ENCODE measurements at regions not wholly inside any gene's neighbourhood (a gene's known extent, or its start where the extent isn't known, plus 50 kb on each side); places are given as distances from the start of the nearest gene placed in this dataset.

DNA sequence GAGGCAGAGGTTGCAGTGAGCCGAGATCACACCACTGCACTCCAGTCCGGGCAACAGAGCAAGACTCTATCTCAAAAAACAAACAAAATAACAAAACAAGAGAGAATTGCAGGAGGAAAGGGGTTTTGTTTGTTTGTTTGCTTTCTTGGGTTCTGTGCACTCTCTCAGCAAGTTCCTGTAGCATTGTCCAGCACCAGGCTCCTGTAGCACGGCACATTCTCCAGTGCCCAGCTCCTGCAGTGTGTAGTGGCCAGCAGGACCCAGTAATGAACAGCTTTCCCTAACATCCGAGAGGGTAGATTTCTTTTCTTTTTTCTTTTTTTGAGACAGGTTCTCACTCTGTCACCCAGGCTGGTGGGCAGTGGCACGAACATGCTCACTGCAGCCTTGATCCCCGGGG, 60.5 kb upstream of the USP9X start:
- Histone ChIP-seq H3K27ac (ENCODE audit: low read depth, low read length, poor library complexity, severe bottlenecking) (no peak overlapping the region), H3K9ac (ENCODE audit: low read length) (no peak overlapping the region), H3K9me3 (ENCODE audit: low read length) (no peaks in the 10 kb centered on the region)

DNA sequence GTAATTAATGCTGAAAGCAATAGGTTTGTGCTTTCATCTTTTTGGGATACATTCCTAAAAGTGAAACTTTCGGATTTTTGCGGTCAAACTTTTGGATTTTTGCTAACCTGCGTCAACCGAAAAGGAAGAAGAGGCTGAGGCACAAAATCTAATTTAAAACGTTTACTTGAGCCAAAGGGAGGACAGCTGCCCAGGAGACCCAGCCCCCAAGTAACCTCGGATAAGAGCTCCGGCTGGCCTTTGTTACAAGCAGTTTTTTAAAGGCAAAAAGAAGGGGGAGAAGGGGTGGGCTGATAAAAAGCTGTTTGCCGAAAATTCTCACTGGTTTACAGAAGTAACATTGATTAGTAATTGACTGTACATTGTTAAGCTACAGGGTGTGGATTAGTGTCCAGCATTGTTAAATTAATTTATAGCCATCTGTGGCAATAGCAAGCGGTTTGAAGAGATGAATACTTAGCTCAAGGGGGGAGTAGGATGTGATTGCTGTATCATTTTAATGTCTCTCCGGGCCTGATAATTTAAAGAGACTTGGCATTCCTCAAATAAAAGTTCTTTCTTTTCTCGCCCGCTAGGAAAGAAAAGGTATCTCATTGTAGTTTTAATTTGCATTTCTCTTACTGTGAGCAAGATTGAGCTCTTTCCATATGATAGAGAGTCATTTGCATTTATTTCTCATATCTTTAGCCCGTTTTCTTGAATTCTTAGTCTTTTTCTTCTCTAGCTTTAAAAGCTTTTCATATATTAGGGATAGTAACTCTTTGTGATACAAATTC, 59.1 kb upstream of the USP9X start:
- no peak for TF ChIP-seq EZH2 (IDR thresholded peaks at IDR 0.05; ENCODE audit: borderline replicate concordance, low read length)
- TF ChIP-seq, protein P1, sequence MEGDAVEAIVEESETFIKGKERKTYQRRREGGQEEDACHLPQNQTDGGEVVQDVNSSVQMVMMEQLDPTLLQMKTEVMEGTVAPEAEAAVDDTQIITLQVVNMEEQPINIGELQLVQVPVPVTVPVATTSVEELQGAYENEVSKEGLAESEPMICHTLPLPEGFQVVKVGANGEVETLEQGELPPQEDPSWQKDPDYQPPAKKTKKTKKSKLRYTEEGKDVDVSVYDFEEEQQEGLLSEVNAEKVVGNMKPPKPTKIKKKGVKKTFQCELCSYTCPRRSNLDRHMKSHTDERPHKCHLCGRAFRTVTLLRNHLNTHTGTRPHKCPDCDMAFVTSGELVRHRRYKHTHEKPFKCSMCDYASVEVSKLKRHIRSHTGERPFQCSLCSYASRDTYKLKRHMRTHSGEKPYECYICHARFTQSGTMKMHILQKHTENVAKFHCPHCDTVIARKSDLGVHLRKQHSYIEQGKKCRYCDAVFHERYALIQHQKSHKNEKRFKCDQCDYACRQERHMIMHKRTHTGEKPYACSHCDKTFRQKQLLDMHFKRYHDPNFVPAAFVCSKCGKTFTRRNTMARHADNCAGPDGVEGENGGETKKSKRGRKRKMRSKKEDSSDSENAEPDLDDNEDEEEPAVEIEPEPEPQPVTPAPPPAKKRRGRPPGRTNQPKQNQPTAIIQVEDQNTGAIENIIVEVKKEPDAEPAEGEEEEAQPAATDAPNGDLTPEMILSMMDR (IDR thresholded peaks at IDR 0.05; ENCODE audit: low read length): no peak
- no peak overlapping the region for H3K4me2 ChIP-seq (ENCODE audit: low read length)
- no peaks in the 10 kb centered on the region for H3K36me3 ChIP-seq (ENCODE audit: insufficient read depth, low read length)
- no peaks in the 10 kb centered on the region for H3K79me2 ChIP-seq (ENCODE audit: insufficient read depth, low read length)
- H2AFZ ChIP-seq (ENCODE audit: low read length): no peak overlapping the region
- no peak overlapping the region for H3K27ac ChIP-seq (ENCODE audit: low read depth, low read length, poor library complexity, severe bottlenecking)
- no peaks in the 10 kb centered on the region for H3F3A ChIP-seq (ENCODE audit: insufficient read depth, low read length)
- no peak overlapping the region for H3K4me3 ChIP-seq (ENCODE audit: low read depth, low read length, poor library complexity, severe bottlenecking)
- H3K9ac ChIP-seq (ENCODE audit: low read length): no peak overlapping the region
- no peaks in the 10 kb centered on the region for H3K27me3 ChIP-seq (ENCODE audit: insufficient read depth, low read length)
- H4K20me1 ChIP-seq (ENCODE audit: insufficient read depth, low read length): no peaks in the 10 kb centered on the region
- no peaks in the 10 kb centered on the region for H3K9me2 ChIP-seq (ENCODE audit: low read depth, low read length)
- no peaks in the 10 kb centered on the region for H3K9me3 ChIP-seq (ENCODE audit: low read length)
- no peaks in the 10 kb centered on the region for H3K4me1 ChIP-seq (ENCODE audit: insufficient read depth, low read length, severe bottlenecking)

More for the DNA sequence above, 60.5 kb upstream of the USP9X start:
- Histone ChIP-seq H3K4me1 (ENCODE audit: insufficient read depth, low read length, severe bottlenecking) (no peaks in the 10 kb centered on the region), H2AFZ (ENCODE audit: low read length) (no peak overlapping the region), H4K20me1 (ENCODE audit: insufficient read depth, low read length) (no peaks in the 10 kb centered on the region), H3K4me3 (ENCODE audit: low read depth, low read length, poor library complexity, severe bottlenecking) (no peak overlapping the region), H3K36me3 (ENCODE audit: insufficient read depth, low read length) (no peaks in the 10 kb centered on the region), H3K4me2 (ENCODE audit: low read length) (no peak overlapping the region), H3K79me2 (ENCODE audit: insufficient read depth, low read length) (no peaks in the 10 kb centered on the region), H3F3A (ENCODE audit: insufficient read depth, low read length) (no peaks in the 10 kb centered on the region), H3K9me2 (ENCODE audit: low read depth, low read length) (no peaks in the 10 kb centered on the region), H3K27me3 (ENCODE audit: insufficient read depth, low read length) (no peaks in the 10 kb centered on the region)
- no peak for TF ChIP-seq EZH2 (IDR thresholded peaks at IDR 0.05; ENCODE audit: borderline replicate concordance, low read length)
- TF ChIP-seq, protein P1 (IDR thresholded peaks at IDR 0.05; ENCODE audit: low read length): no peak

DNA sequence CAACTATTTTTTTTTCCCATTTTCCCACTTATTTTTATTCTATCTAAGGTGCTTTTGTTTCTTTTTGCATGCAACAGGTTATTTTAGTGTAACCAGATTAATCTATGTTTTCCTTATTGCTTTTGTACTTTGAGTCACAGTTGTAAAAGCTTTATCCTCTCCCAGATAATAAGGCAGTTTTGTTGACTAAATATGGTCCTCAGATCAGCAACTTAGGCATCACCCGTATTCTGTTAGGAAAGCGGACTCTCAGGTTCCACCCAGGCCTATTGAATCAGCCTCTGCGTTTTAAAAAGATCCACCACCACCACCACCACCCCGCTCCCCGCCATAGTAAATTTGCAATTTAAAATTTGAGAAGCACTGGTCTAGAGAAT, 58.6 kb upstream of the USP9X start:
- H3K9me3 ChIP-seq (ENCODE audit: low read length): no peaks in the 10 kb centered on the region
- H3K27ac ChIP-seq (ENCODE audit: low read depth, low read length, poor library complexity, severe bottlenecking): no peak overlapping the region

More for the DNA sequence above, 58.6 kb upstream of the USP9X start:
- Histone ChIP-seq H3K4me3 (ENCODE audit: low read depth, low read length, poor library complexity, severe bottlenecking) (no peak overlapping the region), H3K9me2 (ENCODE audit: low read depth, low read length) (no peaks in the 10 kb centered on the region), H3K36me3 (ENCODE audit: insufficient read depth, low read length) (no peaks in the 10 kb centered on the region), H3K4me1 (ENCODE audit: insufficient read depth, low read length, severe bottlenecking) (no peaks in the 10 kb centered on the region), H3K27me3 (ENCODE audit: insufficient read depth, low read length) (no peaks in the 10 kb centered on the region), H2AFZ (ENCODE audit: low read length) (no peak overlapping the region), H3K9ac (ENCODE audit: low read length) (no peak overlapping the region), H3F3A (ENCODE audit: insufficient read depth, low read length) (no peaks in the 10 kb centered on the region), H3K4me2 (ENCODE audit: low read length) (no peak overlapping the region), H4K20me1 (ENCODE audit: insufficient read depth, low read length) (no peaks in the 10 kb centered on the region), H3K79me2 (ENCODE audit: insufficient read depth, low read length) (no peaks in the 10 kb centered on the region)
- TF ChIP-seq EZH2 (IDR thresholded peaks at IDR 0.05; ENCODE audit: borderline replicate concordance, low read length): no peak
- TF ChIP-seq, protein P1 (IDR thresholded peaks at IDR 0.05; ENCODE audit: low read length): no peak
